ENCODE measurements at regions not wholly inside any gene's neighbourhood (a gene's known extent, or its start where the extent isn't known, plus 50 kb on each side); places are given as distances from the start of the nearest gene placed in this dataset.

GRCh38 chr17:31598399-31598782 is 206.9 kb downstream of the RAB11FIP4 start:
- H4K20me1 ChIP-seq (replicated peaks; ENCODE audit: control insufficient read depth, insufficient read depth, low read length) = no peaks in the 10 kb centered on the region; the same call in 1 of the 2 replicates
- 0 out of 5 replicates have a peak, but pooled peaks cover 0 to 4% of the 10 kb centered on the region in 2 experiments for H3K4me1 ChIP-seq (replicated peaks in 1 of 2; ENCODE audit: control insufficient read depth in 2 of 2, insufficient read depth in 2 of 2, low read length in 2 of 2)
- no peak for DNase-seq (ENCODE audit: extremely low read depth in 1 of 4, low spot score in 3 of 4)
- ATAC-seq = no peak
- no peak overlapping the region for H3K4me3 ChIP-seq
- no peak overlapping the region for H2AFZ ChIP-seq (ENCODE audit: low read depth, low read length)
- intact Hi-C loops (cut with micrococcal nuclease) (no loop called here), in situ Hi-C loops (cut with MboI) (no loop called here)
- H3K36me3 ChIP-seq (ENCODE audit: control insufficient read depth, insufficient read depth, low read length) = no peaks in the 10 kb centered on the region
- POLR2A ChIA-PET = no interaction called here
- CTCF ChIA-PET (ENCODE audit: low intra/inter-chr PET ratio) = no interaction called here
- no peaks in the 10 kb centered on the region for H3K79me2 ChIP-seq (ENCODE audit: control insufficient read depth, insufficient read depth, low read length)
- 4% methylated on average over 4 of the region's 4 CpGs for WGBS (ENCODE audit: insufficient coverage, low coverage, missing lambda C conversion rate)
- peaks cover 9 to 69% of the 10 kb centered on the region in 2 experiments; a peak in 3 of 5 replicates for H3K27me3 ChIP-seq (ENCODE audit: control insufficient read depth in 2 of 2, insufficient read depth in 2 of 2, low read length in 2 of 2)
- H3K27ac ChIP-seq (ENCODE audit: extremely low read depth, low read depth, low read length) = no peak overlapping the region
- no peak overlapping the region for H3K4me2 ChIP-seq (ENCODE audit: insufficient read depth, low read length)
- H3K9me1 ChIP-seq (ENCODE audit: control insufficient read depth, insufficient read depth, low read length) = no peaks in the 10 kb centered on the region
- FAIRE-seq = no peak
- no peak overlapping the region for H3K9ac ChIP-seq (ENCODE audit: insufficient read depth in 1 of 2, low read depth in 2 of 2, low read length in 2 of 2)
- no peak for TF ChIP-seq GTF2A2 (tag; IDR thresholded peaks at IDR 0.05)
- TF ChIP-seq RERE (CRISPR knock-in tag; IDR thresholded peaks at IDR 0.05; ENCODE audit: borderline replicate concordance) = no peak
- TF ChIP-seq, protein P1, sequence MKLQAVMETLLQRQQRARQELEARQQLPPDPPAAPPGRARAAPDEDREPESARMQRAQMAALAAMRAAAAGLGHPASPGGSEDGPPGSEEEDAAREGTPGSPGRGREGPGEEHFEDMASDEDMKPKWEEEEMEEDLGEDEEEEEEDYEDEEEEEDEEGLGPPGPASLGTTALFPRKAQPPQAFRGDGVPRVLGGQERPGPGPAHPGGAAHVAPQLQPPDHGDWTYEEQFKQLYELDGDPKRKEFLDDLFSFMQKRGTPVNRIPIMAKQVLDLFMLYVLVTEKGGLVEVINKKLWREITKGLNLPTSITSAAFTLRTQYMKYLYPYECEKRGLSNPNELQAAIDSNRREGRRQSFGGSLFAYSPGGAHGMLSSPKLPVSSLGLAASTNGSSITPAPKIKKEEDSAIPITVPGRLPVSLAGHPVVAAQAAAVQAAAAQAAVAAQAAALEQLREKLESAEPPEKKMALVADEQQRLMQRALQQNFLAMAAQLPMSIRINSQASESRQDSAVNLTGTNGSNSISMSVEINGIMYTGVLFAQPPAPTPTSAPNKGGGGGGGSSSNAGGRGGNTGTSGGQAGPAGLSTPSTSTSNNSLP (IDR thresholded peaks at IDR 0.05; ENCODE audit: borderline replicate concordance, low read depth, low read length) = no peak
- TF ChIP-seq TCF7 (IDR thresholded peaks at IDR 0.05; ENCODE audit: borderline replicate concordance) = no peak
- TF ChIP-seq ZNF589 (CRISPR knock-in tag; IDR thresholded peaks at IDR 0.05; ENCODE audit: low read depth) = no peak
- no peak for TF ChIP-seq KDM5B (IDR thresholded peaks at IDR 0.05; ENCODE audit: insufficient replicate concordance, low read depth, low read length)
- TF ChIP-seq HDAC8 (tag; IDR thresholded peaks at IDR 0.05) = no peak
- no peak for TF ChIP-seq ASH1L (IDR thresholded peaks at IDR 0.05; ENCODE audit: borderline replicate concordance, low read depth, partially characterized antibody)
- TF ChIP-seq TRIM24 (IDR thresholded peaks at IDR 0.05) = no peak
- TF ChIP-seq E2F8 (IDR thresholded peaks at IDR 0.05; ENCODE audit: low read depth, partially characterized antibody) = no peak
- TF ChIP-seq POLR2H (tag; IDR thresholded peaks at IDR 0.05; ENCODE audit: low read depth) = no peak
- TF ChIP-seq MYC (IDR thresholded peaks at IDR 0.05; ENCODE audit: low read depth, low read length) = no peak
- no peak for TF ChIP-seq MYC (CRISPR knock-in tag; IDR thresholded peaks at IDR 0.05; ENCODE audit: borderline replicate concordance, low read depth)
- TF ChIP-seq GATAD2B (IDR thresholded peaks at IDR 0.05; ENCODE audit: borderline replicate concordance) = no peak
- H3K9me3 ChIP-seq (replicated peaks; ENCODE audit: control insufficient read depth, insufficient read depth, low read depth, low read length) = no peaks in the 10 kb centered on the region
- no TSS peak for BruUV-seq (replicated peaks)
